Natural killer cell (primary cell): ENCODE measurements at regions not wholly inside any gene's neighbourhood (a gene's known extent, or its start where the extent isn't known, plus 50 kb on each side); places are given as distances from the start of the nearest gene placed in this dataset.

Experiments used
- ATAC-seq, 3 donors: fragments of 150-1000 bp in 2 of 3; fragments of 200-7000 bp in 1 of 3; cut with Tn5 transposase; 1 replicate in 1 of 3; 2 replicates in 2 of 3; pipeline ENCODE4 v1.10.0; 2021; ENCODE audit warnings: mild to moderate bottlenecking in 2 of 3, moderate library complexity in 2 of 3
- DNase-seq, 2 donors: peaks; one replicate each; pipeline versions ENCODE4 v3.0.0 to v3.0.0-alpha.2; 2013 to 2021; ENCODE audit warnings: mixed read lengths in 1 of 2
- H3K27ac ChIP-seq: one replicate; pipeline ENCODE4 v1.5.1; 2013; ENCODE audit warnings: mild to moderate bottlenecking, low read length
- H3K27me3 ChIP-seq: one replicate; pipeline ENCODE4 v1.6.1; 2013; ENCODE audit warnings: low read length; ENCODE audit not compliant: control insufficient read depth, insufficient read depth
- H3K36me3 ChIP-seq: one replicate; pipeline ENCODE4 v1.6.1; 2013; ENCODE audit warnings: low read length; ENCODE audit not compliant: control insufficient read depth, insufficient read depth
- H3K4me1 ChIP-seq: one replicate; pipeline ENCODE4 v1.6.1; 2013; ENCODE audit warnings: low read length; ENCODE audit not compliant: control insufficient read depth, insufficient read depth
- H3K4me3 ChIP-seq: one replicate; pipeline ENCODE4 v1.5.1; 2013; ENCODE audit warnings: low read length
- H3K9me3 ChIP-seq: one replicate; pipeline ENCODE4 v1.6.1; 2013; ENCODE audit warnings: low read length; ENCODE audit not compliant: control insufficient read depth, insufficient read depth
- H3K27ac Mint-ChIP-seq, 2 donors: one replicate each; pipeline ENCODE4 v1.8.0; 2022; ENCODE audit warnings: mild to moderate bottlenecking in 2 of 2, mixed read lengths in 2 of 2, moderate library complexity in 1 of 2
- H3K27me3 Mint-ChIP-seq, 2 donors: one replicate each; pipeline ENCODE4 v1.8.0; 2022; ENCODE audit warnings: low read depth in 2 of 2, mixed read lengths in 2 of 2
- H3K36me3 Mint-ChIP-seq: one replicate; pipeline ENCODE4 v1.8.0; 2022; ENCODE audit warnings: mixed read lengths
- H3K4me1 Mint-ChIP-seq, 2 donors: one replicate each; pipeline ENCODE4 v1.8.0; 2022; ENCODE audit warnings: mixed read lengths in 2 of 2
- H3K4me3 Mint-ChIP-seq: one replicate; pipeline ENCODE4 v1.8.0; 2022; ENCODE audit warnings: mild to moderate bottlenecking, moderate library complexity, mixed read lengths
- H3K9me3 Mint-ChIP-seq, 2 donors: one replicate each; pipeline ENCODE4 v1.8.0; 2022; ENCODE audit warnings: mixed read lengths in 2 of 2
- CTCF ChIP-seq: fragments of 200-600 bp; IDR thresholded peaks from one replicate; pipeline ENCODE4 v1.8.0; 2022; ENCODE audit warnings: antibody characterized with exemption
- WGBS: methylation state at CpG from one replicate; pipeline ENCODE4 v1.1.7; 2013; ENCODE audit warnings: missing lambda C conversion rate; ENCODE audit not compliant: insufficient coverage; 5-methylcytosine and 5-hydroxymethylcytosine counted together
- intact Hi-C: fragments of 100-400 bp; cut with micrococcal nuclease; formaldehyde crosslinking; loops from one replicate; pipeline ENCODE4 v1.14.2; 2022

DNA sequence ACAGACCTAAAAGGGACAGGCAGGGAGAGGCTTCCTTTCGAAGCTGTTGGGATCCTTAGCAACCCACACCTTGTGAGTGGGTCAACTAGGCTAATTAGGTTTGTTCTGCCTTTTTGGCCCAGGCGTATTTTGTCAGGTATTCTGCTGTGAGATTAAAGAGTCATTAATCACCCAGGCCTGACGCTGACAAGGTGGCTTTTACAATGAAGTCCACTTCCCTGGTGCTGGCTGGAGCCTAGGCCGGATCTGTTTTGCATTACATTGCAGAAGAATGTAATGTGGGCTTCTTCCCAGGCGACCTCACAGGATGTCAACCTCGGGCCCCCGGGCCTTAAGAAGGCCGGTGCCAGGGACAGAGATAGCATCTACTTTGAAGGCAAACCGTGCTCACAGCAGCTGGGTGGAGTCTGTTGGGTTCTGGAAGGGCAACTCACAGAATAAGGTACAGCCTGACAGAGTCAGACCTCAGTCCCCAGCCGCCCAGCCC lies 76.9 kb downstream of the HES1 start:
- ATAC-seq (no peak), DNase-seq (no peak)
- Histone ChIP-seq H3K4me3 (no peak overlapping the region), H3K4me1 (no peaks in the 10 kb centered on the region), H3K9me3 (no peaks in the 10 kb centered on the region), H3K27me3 (peaks cover 5% of the 10 kb centered on the region), H3K36me3 (no peaks in the 10 kb centered on the region), H3K27ac (no peak overlapping the region)
- Mint-ChIP-seq H3K9me3 (no peaks in the 10 kb centered on the region), H3K27me3 (peaks cover 7 to 10% of the 10 kb centered on the region in 2 donors), H3K27ac (no peak overlapping the region), H3K4me1 (no peaks in the 10 kb centered on the region), H3K4me3 (no peak overlapping the region), H3K36me3 (no peaks in the 10 kb centered on the region)
- intact Hi-C loops, result no loop called here
- TF ChIP-seq CTCF, result no peak
- WGBS, result 46% methylated on average over 10 of the region's 10 CpGs

- WGBS, result 71% methylated on average over 6 of the region's 6 CpGs
- H3K4me1 ChIP-seq, result no peaks in the 10 kb centered on the region
- peaks cover 22 to 25% of the 10 kb centered on the region in 2 donors for H3K27me3 Mint-ChIP-seq
- H3K4me1 Mint-ChIP-seq, result no peaks in the 10 kb centered on the region
- H3K36me3 Mint-ChIP-seq, result no peaks in the 10 kb centered on the region
- intact Hi-C loops, result no loop called here
- no peaks in the 10 kb centered on the region for H3K27me3 ChIP-seq
- no peak for TF ChIP-seq CTCF
- ATAC-seq, result no peak
- H3K27ac ChIP-seq, result no peak overlapping the region
- no peaks in the 10 kb centered on the region for H3K36me3 ChIP-seq
- DNase-seq, result no peak
- H3K4me3 Mint-ChIP-seq, result no peak overlapping the region
- H3K9me3 Mint-ChIP-seq, result no peaks in the 10 kb centered on the region
- H3K4me3 ChIP-seq, result no peak overlapping the region
- no peaks in the 10 kb centered on the region for H3K9me3 ChIP-seq
- no peak overlapping the region for H3K27ac Mint-ChIP-seq
Observed at GRCh38 chr3:194215392-194215791, 79.4 kb downstream of the HES1 start.

GRCh38 chr3:194218646-194219453 lies 82.9 kb downstream of the HES1 start:
- Histone ChIP-seq H3K4me3 (no peak overlapping the region), H3K27me3 (no peaks in the 10 kb centered on the region), H3K4me1 (no peaks in the 10 kb centered on the region), H3K9me3 (no peaks in the 10 kb centered on the region), H3K36me3 (no peaks in the 10 kb centered on the region), H3K27ac (no peak overlapping the region)
- 80% methylated on average over 13 of the region's 13 CpGs for WGBS
- Mint-ChIP-seq H3K4me3 (no peak overlapping the region), H3K4me1 (peaks cover 0 to 1% of the 10 kb centered on the region in 2 donors), H3K36me3 (no peaks in the 10 kb centered on the region), H3K27me3 (peaks cover 28 to 39% of the 10 kb centered on the region in 2 donors), H3K9me3 (no peaks in the 10 kb centered on the region), H3K27ac (no peak overlapping the region)
- no peak for ATAC-seq
- TF ChIP-seq CTCF, result no peak
- intact Hi-C loops, result no loop called here
- no peak for DNase-seq
